Suprapubic skin (tissue), 4 donors: ENCODE measurements at regions not wholly inside any gene's neighbourhood (a gene's known extent, or its start where the extent isn't known, plus 50 kb on each side); places are given as distances from the start of the nearest gene placed in this dataset.
A peak's percentile ranks its signal among the peaks of the same experiment; 100 is the strongest.

Experiments
- DNase-seq, 2 donors: peaks; one replicate each; pipeline ENCODE4 v3.0.0-alpha.2; 2019; ENCODE audit warnings: low spot score in 2 of 2
- H3K27ac ChIP-seq: fragments of 200-600 bp; sonication (generic); one replicate; pipeline ENCODE4 v1.5.1; 2019
- H3K27me3 ChIP-seq: fragments of 200-600 bp; sonication (generic); one replicate; pipeline ENCODE4 v1.5.1; 2019
- H3K36me3 ChIP-seq: fragments of 200-600 bp; sonication (generic); one replicate; pipeline ENCODE4 v1.5.1; 2019
- H3K4me1 ChIP-seq: fragments of 200-600 bp; sonication (generic); one replicate; pipeline ENCODE4 v1.5.1; 2019
- H3K4me3 ChIP-seq: fragments of 200-600 bp; sonication (generic); one replicate; pipeline ENCODE4 v1.5.1; 2019; ENCODE audit warnings: mild to moderate bottlenecking
- H3K9me3 ChIP-seq: fragments of 200-600 bp; sonication (generic); one replicate; pipeline ENCODE4 v1.5.1; 2019
- EP300 ChIP-seq: sonication (generic); formaldehyde crosslinking; IDR thresholded peaks from one replicate; pipeline ENCODE4 v1.6.1; 2017; ENCODE audit warnings: antibody characterized with exemption
- POLR2A ChIP-seq, 2 donors: fragments of 450-650 bp; IDR thresholded peaks; one replicate each; pipeline ENCODE4 v1.6.1; 2017; ENCODE audit warnings: antibody characterized with exemption in 2 of 2, mild to moderate bottlenecking in 2 of 2, moderate library complexity in 2 of 2
- POLR2AphosphoS5 ChIP-seq, 3 donors: sonication (generic); formaldehyde crosslinking; IDR thresholded peaks; one replicate each; pipeline ENCODE4 v1.6.1; 2017; ENCODE audit warnings: antibody characterized with exemption in 3 of 3
- WGBS: methylation state at CpG from one replicate; pipeline ENCODE4 v1.1.5; 2018; 5-methylcytosine and 5-hydroxymethylcytosine counted together
- TF ChIP-seq, protein P1 (sequence below), 2 donors: fragments of 200-600 bp in 1 of 2; fragments of 450-650 bp in 1 of 2; sonication (generic) in 1 of 2; IDR thresholded peaks; one replicate each; pipeline ENCODE4 v1.5.1; 2016 to 2019; ENCODE audit warnings: antibody characterized with exemption in 2 of 2, mild to moderate bottlenecking in 1 of 2, moderate library complexity in 1 of 2

DNA sequence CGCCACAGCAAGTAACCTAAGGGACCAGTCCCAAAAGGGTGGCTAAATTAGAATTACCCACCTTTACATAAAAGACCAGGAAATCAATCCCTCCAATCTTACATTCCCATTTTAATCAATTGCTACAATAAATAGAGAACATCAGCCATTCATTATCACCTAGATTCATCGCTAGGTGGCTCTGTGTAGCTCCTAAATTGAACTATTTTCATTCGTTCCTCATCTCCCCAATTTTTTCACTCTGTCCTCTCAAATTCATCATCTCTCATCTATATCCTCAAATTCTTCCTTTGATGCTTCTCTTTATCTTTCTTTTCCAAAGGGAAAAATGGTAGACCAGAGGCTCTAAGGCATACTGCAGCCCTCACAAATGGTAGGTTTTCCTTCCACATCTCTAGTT lies 108.2 kb upstream of the TNC start:
- WGBS: 87% methylated on average over 3 of the region's 3 CpGs
- H3K27ac ChIP-seq: no peak overlapping the region
- H3K36me3 ChIP-seq: no peaks in the 10 kb centered on the region
- no peaks in the 10 kb centered on the region for H3K4me1 ChIP-seq
- TF ChIP-seq, protein P1, sequence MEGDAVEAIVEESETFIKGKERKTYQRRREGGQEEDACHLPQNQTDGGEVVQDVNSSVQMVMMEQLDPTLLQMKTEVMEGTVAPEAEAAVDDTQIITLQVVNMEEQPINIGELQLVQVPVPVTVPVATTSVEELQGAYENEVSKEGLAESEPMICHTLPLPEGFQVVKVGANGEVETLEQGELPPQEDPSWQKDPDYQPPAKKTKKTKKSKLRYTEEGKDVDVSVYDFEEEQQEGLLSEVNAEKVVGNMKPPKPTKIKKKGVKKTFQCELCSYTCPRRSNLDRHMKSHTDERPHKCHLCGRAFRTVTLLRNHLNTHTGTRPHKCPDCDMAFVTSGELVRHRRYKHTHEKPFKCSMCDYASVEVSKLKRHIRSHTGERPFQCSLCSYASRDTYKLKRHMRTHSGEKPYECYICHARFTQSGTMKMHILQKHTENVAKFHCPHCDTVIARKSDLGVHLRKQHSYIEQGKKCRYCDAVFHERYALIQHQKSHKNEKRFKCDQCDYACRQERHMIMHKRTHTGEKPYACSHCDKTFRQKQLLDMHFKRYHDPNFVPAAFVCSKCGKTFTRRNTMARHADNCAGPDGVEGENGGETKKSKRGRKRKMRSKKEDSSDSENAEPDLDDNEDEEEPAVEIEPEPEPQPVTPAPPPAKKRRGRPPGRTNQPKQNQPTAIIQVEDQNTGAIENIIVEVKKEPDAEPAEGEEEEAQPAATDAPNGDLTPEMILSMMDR (IDR thresholded peaks at IDR 0.05): no peak
- TF ChIP-seq EP300: no peak
- no peak for TF ChIP-seq POLR2A (IDR thresholded peaks at IDR 0.05)
- no peak for TF ChIP-seq POLR2AphosphoS5 (IDR thresholded peaks at IDR 0.05)
- H3K4me3 ChIP-seq: no peak overlapping the region
- no peak for DNase-seq
- H3K27me3 ChIP-seq: no peaks in the 10 kb centered on the region
- H3K9me3 ChIP-seq: no peaks in the 10 kb centered on the region

DNA sequence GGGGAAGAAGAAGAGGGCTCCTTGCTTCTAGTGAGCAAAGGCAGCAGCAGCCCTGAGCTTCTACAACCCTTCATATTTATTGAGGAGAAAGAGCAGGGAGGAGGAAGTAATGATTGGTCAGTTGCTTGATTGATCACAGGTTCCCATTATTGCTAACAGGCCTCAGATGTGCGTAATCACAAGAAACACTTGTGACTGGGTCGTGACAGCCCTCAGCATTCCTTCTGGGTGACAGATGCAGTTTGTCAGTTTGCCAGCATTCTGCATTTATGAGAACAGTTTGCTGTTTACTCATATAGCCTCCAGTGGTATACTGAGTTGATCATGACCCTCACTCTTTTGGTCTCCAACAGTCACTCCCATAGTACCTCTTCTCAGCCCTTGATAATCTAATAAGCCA lies 111.5 kb upstream of the TNC start:
- Histone ChIP-seq H3K27me3 (no peaks in the 10 kb centered on the region), H3K4me1 (peaks cover 6% of the 10 kb centered on the region), H3K9me3 (no peaks in the 10 kb centered on the region), H3K4me3 (no peak overlapping the region), H3K27ac (no peak overlapping the region), H3K36me3 (no peaks in the 10 kb centered on the region)
- TF ChIP-seq POLR2A (IDR thresholded peaks at IDR 0.05) (no peak), POLR2AphosphoS5 (IDR thresholded peaks at IDR 0.05) (no peak), EP300 (no peak)
- TF ChIP-seq, protein P1 (IDR thresholded peaks at IDR 0.05): no peak
- DNase-seq: no peak
- 89% methylated on average over 2 of the region's 2 CpGs for WGBS

DNA sequence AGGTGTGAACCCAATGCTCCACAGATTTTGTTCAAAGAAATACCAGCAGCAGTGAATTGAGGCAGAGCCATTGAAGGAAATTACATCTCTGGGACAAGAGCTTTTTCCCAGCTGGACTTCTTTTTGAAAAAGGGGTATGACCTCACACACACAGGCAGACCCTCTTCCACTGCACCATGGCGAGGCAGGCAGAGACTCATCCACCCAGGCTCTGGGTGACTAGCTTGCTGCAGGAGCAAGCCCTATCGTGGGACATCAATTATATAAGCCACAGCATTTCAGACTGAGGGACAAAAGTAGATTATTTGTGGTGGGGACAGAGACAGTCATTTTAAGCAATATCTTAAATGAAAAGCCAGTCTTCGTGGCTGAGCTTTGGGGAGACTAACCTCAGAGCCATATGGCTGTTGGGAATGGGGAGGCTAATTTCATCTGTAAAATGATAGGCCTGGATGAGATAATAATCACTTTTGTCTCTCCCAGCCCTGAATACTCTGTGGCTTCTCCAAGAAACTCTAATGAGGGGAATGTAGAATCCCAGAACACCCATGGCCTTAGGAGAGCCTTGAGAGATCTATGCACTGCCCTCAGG lies 113.1 kb upstream of the TNC start:
- TF ChIP-seq, protein P1 (IDR thresholded peaks at IDR 0.05): no peak
- TF ChIP-seq POLR2A (IDR thresholded peaks at IDR 0.05): no peak
- TF ChIP-seq EP300: no peak
- no peak for TF ChIP-seq POLR2AphosphoS5 (IDR thresholded peaks at IDR 0.05)
- Histone ChIP-seq H3K4me3 (no peak overlapping the region), H3K9me3 (no peaks in the 10 kb centered on the region), H3K27ac (no peak overlapping the region), H3K4me1 (peaks cover 8% of the 10 kb centered on the region), H3K27me3 (no peaks in the 10 kb centered on the region), H3K36me3 (no peaks in the 10 kb centered on the region)
- 92% methylated on average over 3 of the region's 3 CpGs for WGBS
- DNase-seq: no peak

DNA sequence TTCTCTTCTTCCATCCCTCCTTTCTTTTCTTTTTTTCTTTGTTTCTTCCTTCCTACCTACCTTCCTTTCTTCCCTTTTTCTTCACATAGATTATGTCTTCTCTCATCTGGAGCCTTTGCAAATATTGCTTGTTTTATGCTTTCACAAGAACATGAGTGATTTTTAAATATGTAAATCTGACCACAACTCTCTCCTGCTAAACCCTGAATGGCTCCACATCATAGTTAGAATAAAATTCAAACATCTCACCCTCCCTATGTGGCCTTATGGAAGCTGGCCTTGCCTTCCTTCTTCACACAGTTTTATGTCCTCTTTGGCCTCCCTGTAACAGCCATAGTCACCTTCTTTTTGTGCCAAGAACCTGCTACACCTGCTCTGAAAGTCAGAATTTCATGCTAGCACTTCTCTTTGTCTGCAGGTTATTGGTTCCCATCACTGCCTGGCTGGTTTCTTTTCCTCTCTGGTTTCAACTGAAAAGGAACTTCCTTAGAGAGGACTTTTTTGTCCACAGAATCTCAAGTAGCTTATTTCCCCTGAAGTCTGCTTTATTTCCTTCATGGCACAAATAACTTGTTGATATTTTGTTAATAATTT lies 114.3 kb upstream of the TNC start:
- no peak for DNase-seq
- no peaks in the 10 kb centered on the region for H3K27me3 ChIP-seq
- peaks cover 13% of the 10 kb centered on the region for H3K4me1 ChIP-seq
- TF ChIP-seq EP300: no peak
- TF ChIP-seq, protein P1 (IDR thresholded peaks at IDR 0.05): no peak
- no peak for TF ChIP-seq POLR2AphosphoS5 (IDR thresholded peaks at IDR 0.05)
- no peak for TF ChIP-seq POLR2A (IDR thresholded peaks at IDR 0.05)
- H3K9me3 ChIP-seq: no peaks in the 10 kb centered on the region
- no peak overlapping the region for H3K27ac ChIP-seq
- no peak overlapping the region for H3K4me3 ChIP-seq
- no peaks in the 10 kb centered on the region for H3K36me3 ChIP-seq

DNA sequence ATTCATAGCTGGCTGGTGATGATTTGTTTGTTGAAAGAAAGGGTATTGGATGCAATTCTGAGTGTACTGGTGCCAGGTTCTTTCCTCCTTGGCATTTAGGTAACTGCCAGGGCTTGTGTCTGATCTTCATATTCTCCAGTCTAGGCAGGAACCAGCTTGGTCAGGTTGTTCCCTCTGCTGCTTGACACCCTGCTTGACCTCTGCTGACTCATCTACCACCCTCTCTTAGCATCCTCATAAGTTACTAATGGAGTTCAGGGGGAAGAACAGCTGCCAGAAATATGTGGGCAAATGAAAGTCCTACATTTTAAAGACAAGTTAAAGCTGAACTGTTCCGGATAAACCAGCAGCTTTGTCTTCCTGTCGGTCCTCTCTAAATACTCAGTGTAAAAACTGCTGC lies 116.1 kb upstream of the TNC start:
- no peaks in the 10 kb centered on the region for H3K36me3 ChIP-seq
- DNase-seq: no peak
- no peak for TF ChIP-seq EP300
- TF ChIP-seq POLR2AphosphoS5 (IDR thresholded peaks at IDR 0.05): no peak
- TF ChIP-seq, protein P1 (IDR thresholded peaks at IDR 0.05): no peak
- no peak for TF ChIP-seq POLR2A (IDR thresholded peaks at IDR 0.05)
- H3K27ac ChIP-seq: peak overlapping the region; percentile 40
- H3K27me3 ChIP-seq: no peaks in the 10 kb centered on the region
- H3K9me3 ChIP-seq: no peaks in the 10 kb centered on the region
- H3K4me3 ChIP-seq: no peak overlapping the region
- 44% methylated on average over 2 of the region's 2 CpGs for WGBS
- peaks cover 19% of the 10 kb centered on the region for H3K4me1 ChIP-seq
